DMS153 (cell line): ENCODE measurements at regions not wholly inside any gene's neighbourhood (a gene's known extent, or its start where the extent isn't known, plus 50 kb on each side); places are given as distances from the start of the nearest gene placed in this dataset.
"Not testable (repeated sequence)": the region's sequence is repeated elsewhere in the genome, so short reads cannot be mapped to it uniquely, and the experiment has no call there.

ENCODE experiments used
- DNase-seq: peaks from one replicate; lab custom pipeline; 2025; lab: John Stamatoyannopoulos, UW

- no peak for DNase-seq
Measured at GRCh38 chr10:123221418-123221817, 67.2 kb downstream of the BUB3 start.

- no peak for DNase-seq
Measured at GRCh38 chr10:123222832-123223231, 68.6 kb downstream of the BUB3 start.

GRCh38 chr10:123227706-123228105, 73.5 kb downstream of the BUB3 start:
- DNase-seq, result no peak

GRCh38 chr10:123229927-123230630, 75.9 kb downstream of the BUB3 start:
- peak; percentile 31 for DNase-seq

- not testable (repeated sequence) for DNase-seq
Measured at GRCh38 chr10:123232879-123233278, 78.7 kb downstream of the BUB3 start.

- DNase-seq, result not testable (repeated sequence)
Measured at GRCh38 chr10:123235014-123235413, 80.8 kb downstream of the BUB3 start.

GRCh38 chr10:123236126-123236525, 81.9 kb downstream of the BUB3 start:
- DNase-seq, result no peak

GRCh38 chr10:123240250-123240649, 86.0 kb downstream of the BUB3 start:
- DNase-seq, result no peak

- DNase-seq, result no peak
Measured at GRCh38 chr10:123240776-123241175, 86.6 kb downstream of the BUB3 start.

- no peak for DNase-seq
Measured at GRCh38 chr10:123241391-123242141, 87.4 kb downstream of the BUB3 start.

- no peak for DNase-seq
Measured at GRCh38 chr10:123244747-123245146, 90.5 kb downstream of the BUB3 start.

- no peak for DNase-seq
Measured at GRCh38 chr10:123245264-123245663, 91.1 kb downstream of the BUB3 start.

GRCh38 chr10:123249894-123250293, 95.7 kb downstream of the BUB3 start:
- DNase-seq, result no peak

GRCh38 chr10:123250640-123251039, 96.4 kb downstream of the BUB3 start:
- no peak for DNase-seq

- DNase-seq, result no peak
Measured at GRCh38 chr10:123252779-123253178, 98.6 kb downstream of the BUB3 start.

GRCh38 chr10:123254343-123254742, 100.1 kb downstream of the BUB3 start:
- DNase-seq, result not testable (repeated sequence)

GRCh38 chr10:123257904-123258456, 103.8 kb downstream of the BUB3 start:
- no peak for DNase-seq

- DNase-seq, result no peak
Measured at GRCh38 chr10:123259081-123259480, 104.9 kb downstream of the BUB3 start.

- DNase-seq, result no peak
Measured at GRCh38 chr10:123259791-123260190, 105.6 kb downstream of the BUB3 start.

- no peak for DNase-seq
Measured at GRCh38 chr10:123262456-123262855, 108.3 kb downstream of the BUB3 start.

- DNase-seq, result no peak
Measured at GRCh38 chr10:123266971-123267370, 112.8 kb downstream of the BUB3 start.

GRCh38 chr10:123269017-123269552, 114.9 kb downstream of the BUB3 start:
- peak; percentile 39 for DNase-seq

GRCh38 chr10:123269675-123270074, 115.5 kb downstream of the BUB3 start:
- no peak for DNase-seq
